ENCODE measurements at regions not wholly inside any gene's neighbourhood (a gene's known extent, or its start where the extent isn't known, plus 50 kb on each side); places are given as distances from the start of the nearest gene placed in this dataset.

GRCh38 chr1:38279148-38279547, 232.6 kb upstream of the POU3F1 start:
- H3K9me1 ChIP-seq (replicated peaks; ENCODE audit: control insufficient read depth, extremely low read depth, insufficient read depth, low read length): no peaks in the 10 kb centered on the region
- FAIRE-seq: no peak
- no peaks in the 10 kb centered on the region for H4K20me1 ChIP-seq (replicated peaks; ENCODE audit: control insufficient read depth, extremely low read depth, insufficient read depth, low read length)
- no peak overlapping the region for H3K4me3 ChIP-seq (replicated peaks in 1 of 3; ENCODE audit: insufficient read depth in 1 of 3, low read depth in 1 of 3, low read length in 3 of 3)
- no peaks in the 10 kb centered on the region for H3K27me3 ChIP-seq (ENCODE audit: control insufficient read depth in 2 of 2, insufficient read depth in 2 of 2, low read length in 2 of 2)
- H3K4me1 ChIP-seq (ENCODE audit: control insufficient read depth, extremely low read depth, insufficient read depth, low read length): no peaks in the 10 kb centered on the region
- CTCF ChIA-PET: no interaction called here
- H3K36me3 ChIP-seq (ENCODE audit: control insufficient read depth in 2 of 2, extremely low read depth in 1 of 2, insufficient read depth in 2 of 2, low read length in 2 of 2): no peaks in the 10 kb centered on the region
- no peaks in the 10 kb centered on the region for H3K9me3 ChIP-seq (replicated peaks; ENCODE audit: control insufficient read depth, insufficient read depth, low read length)
- BruUV-seq (replicated peaks): no TSS peak
- H3K9ac ChIP-seq (replicated peaks; ENCODE audit: extremely low read depth, insufficient read depth, low read length): no peak overlapping the region
- dilution Hi-C loops (cut with MboI; ENCODE audit: extremely low pct_ligation_motif_present, low sequenced_read_pairs) (no loop called here), intact Hi-C loops (cut with micrococcal nuclease) (no loop called here)
- no peak overlapping the region for H2AFZ ChIP-seq (ENCODE audit: low read depth, low read length)
- TF ChIP-seq CTCF (IDR thresholded peaks at IDR 0.05; ENCODE audit: extremely low read depth in 1 of 2, insufficient read depth in 1 of 2, low read depth in 1 of 2, low read length in 2 of 2) (no peak), POLR2A (IDR thresholded peaks at IDR 0.05; ENCODE audit: low read depth, low read length) (no peak), MAX (IDR thresholded peaks at IDR 0.05; ENCODE audit: insufficient read depth, insufficient read length) (no peak), EZH2 (IDR thresholded peaks at IDR 0.05; ENCODE audit: borderline replicate concordance, low read depth, low read length, severe bottlenecking) (no peak), MYC (IDR thresholded peaks at IDR 0.05; ENCODE audit: low read depth, low read length) (no peak), POLR2AphosphoS5 (IDR thresholded peaks at IDR 0.05; ENCODE audit: insufficient read depth, low read depth, low read length) (no peak), JUN (IDR thresholded peaks at IDR 0.05; ENCODE audit: borderline replicate concordance, insufficient read depth, insufficient read length, low read depth) (no peak), GATA2 (IDR thresholded peaks at IDR 0.05; ENCODE audit: insufficient read depth, insufficient read length, low read depth, low read length) (no peak), FOS (IDR thresholded peaks at IDR 0.05; ENCODE audit: borderline replicate concordance, insufficient read depth, low read length) (no peak)
- POLR2A ChIA-PET: no interaction called here
- DNase-seq (ENCODE audit: low read depth, low spot score): no peak
- H3K4me2 ChIP-seq (ENCODE audit: insufficient read depth, low read length): no peak overlapping the region
- no peak overlapping the region for H3K27ac ChIP-seq (ENCODE audit: insufficient read depth, low read depth, low read length)
- no peaks in the 10 kb centered on the region for H3K79me2 ChIP-seq (ENCODE audit: control insufficient read depth, insufficient read depth, low read length)
